ENCODE measurements at regions not wholly inside any gene's neighbourhood (a gene's known extent, or its start where the extent isn't known, plus 50 kb on each side); places are given as distances from the start of the nearest gene placed in this dataset.

- Mint-ChIP-seq H3K4me3 (no peak overlapping the region), H3K27ac (ENCODE audit: unreplicated experiment) (no peak overlapping the region), H3K9me3 (peaks cover 3% of the 10 kb centered on the region), H3K36me3 (ENCODE audit: low read depth) (no peaks in the 10 kb centered on the region), H3K27me3 (ENCODE audit: low read depth) (no peaks in the 10 kb centered on the region), H3K4me1 (no peaks in the 10 kb centered on the region)
- no peak for DNase-seq (ENCODE audit: low read depth, low spot score)
- TF ChIP-seq CTCF (conservative IDR thresholded peaks at IDR 0.05): no peak
These were observed 489.4 kb downstream of the TECRL start for GRCh38 chr4:63919636-63920365.

GRCh38 chr4:63906660-63907183 lies 502.5 kb downstream of the TECRL start:
- no peak overlapping the region for H3K4me3 Mint-ChIP-seq
- no peaks in the 10 kb centered on the region for H3K9me3 Mint-ChIP-seq
- no peak for DNase-seq (ENCODE audit: low read depth, low spot score)
- peaks cover 5% of the 10 kb centered on the region for H3K4me1 Mint-ChIP-seq
- H3K27ac Mint-ChIP-seq (ENCODE audit: unreplicated experiment): no peak overlapping the region
- no peaks in the 10 kb centered on the region for H3K27me3 Mint-ChIP-seq (ENCODE audit: low read depth)
- no peak for TF ChIP-seq CTCF (conservative IDR thresholded peaks at IDR 0.05)
- no peaks in the 10 kb centered on the region for H3K36me3 Mint-ChIP-seq (ENCODE audit: low read depth)

- TF ChIP-seq CTCF (conservative IDR thresholded peaks at IDR 0.05): no peak
- no peak for DNase-seq (ENCODE audit: low read depth, low spot score)
- H3K9me3 Mint-ChIP-seq: no peaks in the 10 kb centered on the region
- H3K27ac Mint-ChIP-seq (ENCODE audit: unreplicated experiment): no peak overlapping the region
- peaks cover 5% of the 10 kb centered on the region for H3K4me1 Mint-ChIP-seq
- no peaks in the 10 kb centered on the region for H3K27me3 Mint-ChIP-seq (ENCODE audit: low read depth)
- no peak overlapping the region for H3K4me3 Mint-ChIP-seq
- no peaks in the 10 kb centered on the region for H3K36me3 Mint-ChIP-seq (ENCODE audit: low read depth)
These were observed 505.0 kb downstream of the TECRL start for GRCh38 chr4:63904201-63904600.

- Mint-ChIP-seq H3K27ac (ENCODE audit: unreplicated experiment) (no peak overlapping the region), H3K27me3 (ENCODE audit: low read depth) (no peaks in the 10 kb centered on the region), H3K4me1 (no peaks in the 10 kb centered on the region), H3K36me3 (ENCODE audit: low read depth) (no peaks in the 10 kb centered on the region), H3K9me3 (peaks cover 3% of the 10 kb centered on the region), H3K4me3 (no peak overlapping the region)
- no peak for TF ChIP-seq CTCF (conservative IDR thresholded peaks at IDR 0.05)
- DNase-seq (ENCODE audit: low read depth, low spot score): no peak
These were observed 507.9 kb downstream of the TECRL start for GRCh38 chr4:63901304-63901703.

- no peaks in the 10 kb centered on the region for H3K36me3 Mint-ChIP-seq (ENCODE audit: low read depth)
- no peak for TF ChIP-seq CTCF (conservative IDR thresholded peaks at IDR 0.05)
- peaks cover 6% of the 10 kb centered on the region for H3K9me3 Mint-ChIP-seq
- no peaks in the 10 kb centered on the region for H3K4me1 Mint-ChIP-seq
- H3K27ac Mint-ChIP-seq (ENCODE audit: unreplicated experiment): no peak overlapping the region
- no peak overlapping the region for H3K4me3 Mint-ChIP-seq
- H3K27me3 Mint-ChIP-seq (ENCODE audit: low read depth): no peaks in the 10 kb centered on the region
- DNase-seq (ENCODE audit: low read depth, low spot score): no peak
These were observed 510.3 kb downstream of the TECRL start for GRCh38 chr4:63898961-63899360.

Measured in neural crest cell (in vitro differentiated cells).